ENCODE measurements at regions not wholly inside any gene's neighbourhood (a gene's known extent, or its start where the extent isn't known, plus 50 kb on each side); places are given as distances from the start of the nearest gene placed in this dataset.

- DNase-seq (ENCODE audit: low spot score): no peak
Measured at GRCh38 chr2:220181165-220181564, 553.7 kb downstream of the SLC4A3 start.

DNA sequence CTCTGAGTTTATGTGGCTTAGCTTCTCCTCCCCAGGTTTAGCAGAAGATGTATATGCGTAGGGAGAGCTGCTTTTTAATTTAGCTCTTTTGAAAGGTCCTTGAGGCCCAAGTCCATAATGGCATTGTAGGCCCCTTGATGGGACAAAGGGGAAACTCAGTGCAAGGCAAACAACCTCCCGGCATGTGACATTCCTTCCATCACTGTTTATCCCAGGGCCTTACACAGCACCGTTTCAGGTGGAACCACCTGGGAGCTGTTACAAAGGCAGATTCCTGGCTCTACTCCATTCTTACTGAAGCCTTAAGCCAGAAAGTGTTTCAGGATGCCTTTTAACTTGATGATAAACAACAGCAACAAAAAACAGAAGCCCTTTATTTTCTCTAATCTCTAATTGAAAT, 555.4 kb downstream of the SLC4A3 start:
- Histone ChIP-seq H3K27ac (no peak overlapping the region), H3K4me3 (no peak overlapping the region)
- no peak for TF ChIP-seq CTCF (IDR thresholded peaks at IDR 0.05)
- DNase-seq (ENCODE audit: low spot score): no peak

More at GRCh38 chr2:220181165-220181564, 553.7 kb downstream of the SLC4A3 start:
- H3K27ac ChIP-seq: no peak overlapping the region
- H3K4me3 ChIP-seq: no peak overlapping the region
- no peak for TF ChIP-seq CTCF (IDR thresholded peaks at IDR 0.05)

GRCh38 chr2:220185766-220186305, 558.4 kb downstream of the SLC4A3 start:
- H3K27ac ChIP-seq: no peak overlapping the region
- no peak for TF ChIP-seq CTCF (IDR thresholded peaks at IDR 0.05)
- no peak for DNase-seq (ENCODE audit: low spot score)
- H3K4me3 ChIP-seq: no peak overlapping the region

GRCh38 chr2:220188031-220188430, 560.6 kb downstream of the SLC4A3 start:
- Histone ChIP-seq H3K27ac (no peak overlapping the region), H3K4me3 (no peak overlapping the region)
- no peak for TF ChIP-seq CTCF (IDR thresholded peaks at IDR 0.05)
- no peak for DNase-seq (ENCODE audit: low spot score)

- TF ChIP-seq CTCF (IDR thresholded peaks at IDR 0.05): no peak
- Histone ChIP-seq H3K4me3 (no peak overlapping the region), H3K27ac (no peak overlapping the region)
- no peak for DNase-seq (ENCODE audit: low spot score)
Measured at GRCh38 chr2:220191031-220191430, 563.6 kb downstream of the SLC4A3 start.

DNA sequence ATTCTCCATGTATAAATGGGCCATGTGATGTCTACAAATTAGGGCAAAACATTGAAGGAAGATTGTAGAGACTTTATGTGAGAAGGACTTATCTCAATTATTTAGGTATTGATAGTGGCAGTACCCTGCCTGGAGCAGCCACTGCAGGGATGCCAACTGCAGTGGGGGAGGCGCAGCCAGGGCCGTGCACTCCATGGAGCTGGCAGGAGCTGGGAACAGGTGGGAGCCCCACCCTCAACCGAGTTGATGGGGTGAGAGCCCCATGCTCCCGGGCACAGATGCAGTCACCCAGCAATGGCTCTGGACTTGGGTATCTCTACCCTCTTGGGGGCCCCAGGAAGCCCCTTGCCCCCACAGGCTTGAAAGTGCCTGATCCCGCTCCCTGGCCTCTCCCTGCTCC, 564.3 kb downstream of the SLC4A3 start:
- no peak overlapping the region for H3K27ac ChIP-seq
- no peak for DNase-seq (ENCODE audit: low spot score)
- no peak for TF ChIP-seq CTCF (IDR thresholded peaks at IDR 0.05)
- no peak overlapping the region for H3K4me3 ChIP-seq

- Histone ChIP-seq H3K4me3 (no peak overlapping the region), H3K27ac (no peak overlapping the region)
- no peak for DNase-seq (ENCODE audit: low spot score)
- no peak for TF ChIP-seq CTCF (IDR thresholded peaks at IDR 0.05)
Measured at GRCh38 chr2:220192994-220193753, 565.7 kb downstream of the SLC4A3 start.
